H1 (cell line): ENCODE measurements at regions not wholly inside any gene's neighbourhood (a gene's known extent, or its start where the extent isn't known, plus 50 kb on each side); places are given as distances from the start of the nearest gene placed in this dataset.

Source experiments
- CTCF ChIA-PET: fragments of 300-600 bp; sonication (Branson Sonifier 250); formaldehyde crosslinking; loops from one replicate; lab custom pipeline; 2021; ENCODE audit not compliant: partially characterized antibody; lab: Charles Lee
- POLR2A ChIA-PET: fragments of 300-600 bp; sonication (Branson Sonifier 250); formaldehyde crosslinking; loops from one replicate; lab custom pipeline; 2021; ENCODE audit warnings: inconsistent platforms; ENCODE audit not compliant: partially characterized antibody; lab: Charles Lee
- DNase-seq, 2 experiments: peaks; one replicate each; pipeline versions ENCODE4 v3.0.0 to v3.0.0-alpha.2; 2010 to 2022; ENCODE audit warnings: low spot score in 2 of 2, low read depth in 1 of 2, mixed read lengths in 1 of 2
- FAIRE-seq: peaks from 2 replicates; lab custom pipeline; 2011; peaks lifted over from hg19 to GRCh38; lab: Jason Lieb, UNC
- H2AFZ ChIP-seq: 2 replicates; pipeline ENCODE4 v1.8.1; 2012; ENCODE audit warnings: low read length, inconsistent platforms
- H2AK5ac ChIP-seq: 2 replicates; pipeline ENCODE4 v1.6.1; 2013; ENCODE audit warnings: low read depth, low read length
- H2BK120ac ChIP-seq: replicated peaks from 2 replicates; pipeline ENCODE3; 2013; ENCODE audit warnings: low read depth, low read length, inconsistent platforms
- H2BK12ac ChIP-seq: 2 replicates; pipeline ENCODE4 v1.6.1; 2013; ENCODE audit warnings: low read depth, low read length
- H2BK15ac ChIP-seq: 2 replicates; pipeline ENCODE4 v1.6.1; 2013; ENCODE audit warnings: low read length
- H2BK20ac ChIP-seq: 2 replicates; pipeline ENCODE4 v1.6.1; 2013; ENCODE audit warnings: low read length
- H2BK5ac ChIP-seq: 2 replicates; pipeline ENCODE4 v1.6.1; 2013; ENCODE audit warnings: low read depth, low read length
- H3K14ac ChIP-seq: 2 replicates; pipeline ENCODE4 v1.6.1; 2013; ENCODE audit warnings: inconsistent platforms; ENCODE audit not compliant: insufficient read length
- H3K18ac ChIP-seq: 2 replicates; pipeline ENCODE4 v1.6.1; 2013; ENCODE audit warnings: low read length; ENCODE audit errors: extremely low read depth
- H3K23ac ChIP-seq: 2 replicates; pipeline ENCODE4 v1.6.1; 2013; ENCODE audit warnings: inconsistent platforms; ENCODE audit not compliant: insufficient read length
- H3K23me2 ChIP-seq: 2 replicates; pipeline ENCODE4 v1.6.1; 2013; ENCODE audit warnings: low read depth, low read length
- H3K27ac ChIP-seq: 2 replicates; pipeline ENCODE4 v1.6.1; 2011; ENCODE audit warnings: low read depth, low read length, inconsistent platforms
- H3K27me3 ChIP-seq, 4 experiments: replicated peaks in 1 of 4; 1 replicate in 1 of 4; 2 replicates in 3 of 4; pipeline versions ENCODE4 v1.6.1 to v1.8.1; 2011 to 2013; ENCODE audit warnings: low read length in 3 of 4, mild to moderate bottlenecking in 3 of 4, inconsistent platforms in 2 of 4, mixed read lengths in 2 of 4, moderate library complexity in 1 of 4; ENCODE audit not compliant: control insufficient read depth in 3 of 4, insufficient read depth in 3 of 4; ENCODE audit errors: extremely low read depth in 1 of 4
- H3K36me3 ChIP-seq, 4 experiments: 2 replicates each; pipeline versions ENCODE4 v1.6.1 to v1.8.1; 2011 to 2013; ENCODE audit warnings: mild to moderate bottlenecking in 4 of 4, low read length in 3 of 4, moderate library complexity in 2 of 4, control low read depth in 1 of 4, inconsistent platforms in 1 of 4; ENCODE audit not compliant: insufficient read depth in 4 of 4, control insufficient read depth in 2 of 4
- H3K4ac ChIP-seq: replicated peaks from 2 replicates; pipeline ENCODE3; 2013; ENCODE audit warnings: low read length, low read depth, mixed read lengths, inconsistent platforms; ENCODE audit not compliant: insufficient read length
- H3K4me1 ChIP-seq, 4 experiments: replicated peaks in 1 of 4; 1 replicate in 1 of 4; 2 replicates in 3 of 4; pipeline versions ENCODE4 v1.6.1 to v1.8.1; 2011 to 2013; ENCODE audit warnings: low read length in 3 of 4, inconsistent platforms in 2 of 4, mixed read lengths in 1 of 4; ENCODE audit not compliant: insufficient read depth in 4 of 4, control insufficient read depth in 3 of 4
- H3K4me2 ChIP-seq, 2 experiments: 2 replicates each; pipeline versions ENCODE4 v1.6.1 to v1.8.1; 2011 to 2013; ENCODE audit warnings: low read depth in 2 of 2, low read length in 2 of 2, control low read depth in 1 of 2, inconsistent platforms in 1 of 2, mild to moderate bottlenecking in 1 of 2; ENCODE audit not compliant: insufficient read depth in 1 of 2
- H3K4me3 ChIP-seq, 4 experiments: fragments of 200-600, 300-600 bp in 1 of 4; sonication (generic), shearing (Covaris generic), sonication (Bioruptor Twin) in 1 of 4; 2 replicates each; pipeline versions ENCODE4 v1.5.1 to v1.8.1; 2011 to 2016; ENCODE audit warnings: low read length in 4 of 4, low read depth in 3 of 4, control low read depth in 2 of 4, inconsistent platforms in 2 of 4, mild to moderate bottlenecking in 2 of 4, mixed read lengths in 1 of 4, moderate library complexity in 1 of 4; ENCODE audit not compliant: insufficient read depth in 2 of 4; ENCODE audit errors: extremely low read depth in 1 of 4
- H3K56ac ChIP-seq: replicated peaks from 2 replicates; pipeline ENCODE3; 2013; ENCODE audit warnings: low read depth, mild to moderate bottlenecking, mixed read lengths, low read length, inconsistent platforms; ENCODE audit not compliant: insufficient read length
- H3K79me1 ChIP-seq: 2 replicates; pipeline ENCODE4 v1.6.1; 2013; ENCODE audit warnings: low read depth, low read length, control low read depth
- H3K79me2 ChIP-seq, 2 experiments: 2 replicates each; pipeline versions ENCODE4 v1.6.1 to v1.8.1; 2012 to 2013; ENCODE audit warnings: low read length in 2 of 2, mild to moderate bottlenecking in 2 of 2, inconsistent platforms in 1 of 2; ENCODE audit not compliant: insufficient read depth in 2 of 2, control insufficient read depth in 1 of 2
- H3K9ac ChIP-seq, 4 experiments: replicated peaks in 1 of 4; 1 replicate in 1 of 4; 2 replicates in 3 of 4; pipeline versions ENCODE4 v1.6.1 to v1.8.1; 2011 to 2013; ENCODE audit warnings: low read depth in 3 of 4, low read length in 3 of 4, control low read depth in 2 of 4, mild to moderate bottlenecking in 2 of 4, moderate library complexity in 2 of 4, inconsistent platforms in 1 of 4; ENCODE audit errors: extremely low read depth in 1 of 4
- H3K9me3 ChIP-seq, 2 experiments: 2 replicates each; pipeline versions ENCODE4 v1.6.1 to v1.8.1; 2012 to 2013; ENCODE audit warnings: mild to moderate bottlenecking in 2 of 2, moderate library complexity in 2 of 2, control low read depth in 1 of 2, inconsistent platforms in 1 of 2, low read depth in 1 of 2, low read length in 1 of 2, mixed read lengths in 1 of 2; ENCODE audit not compliant: insufficient read depth in 2 of 2
- H4K20me1 ChIP-seq, 2 experiments: replicated peaks in 1 of 2; 2 replicates each; pipeline versions ENCODE3 to v1.8.1; 2011 to 2013; ENCODE audit warnings: inconsistent platforms in 2 of 2, low read length in 2 of 2, mild to moderate bottlenecking in 1 of 2; ENCODE audit not compliant: insufficient read depth in 2 of 2, control insufficient read depth in 1 of 2
- H4K5ac ChIP-seq: 2 replicates; pipeline ENCODE4 v1.6.1; 2013; ENCODE audit warnings: low read length, low read depth, mixed read lengths, inconsistent platforms; ENCODE audit not compliant: insufficient read length
- H4K8ac ChIP-seq: 2 replicates; pipeline ENCODE4 v1.8.0; 2013; ENCODE audit warnings: mild to moderate bottlenecking, moderate library complexity, low read length, inconsistent platforms; ENCODE audit not compliant: insufficient read depth; ENCODE audit errors: extremely low read depth
- H4K91ac ChIP-seq: replicated peaks from 2 replicates; pipeline ENCODE3; 2013; ENCODE audit warnings: low read length, mixed read lengths, inconsistent platforms; ENCODE audit not compliant: insufficient read length
- CHD2 ChIP-seq: IDR thresholded peaks from 2 replicates; pipeline ENCODE4 v1.6.1; 2012; ENCODE audit warnings: low read length, improper control_type of control experiment
- POLR2AphosphoS5 ChIP-seq: IDR thresholded peaks from 2 replicates; pipeline ENCODE4 v1.6.1; 2011; ENCODE audit warnings: low read depth, low read length
- SRF ChIP-seq: IDR thresholded peaks from 2 replicates; pipeline ENCODE4 v1.6.1; 2011; ENCODE audit warnings: mild to moderate bottlenecking, low read depth, low read length, moderate library complexity

DNA sequence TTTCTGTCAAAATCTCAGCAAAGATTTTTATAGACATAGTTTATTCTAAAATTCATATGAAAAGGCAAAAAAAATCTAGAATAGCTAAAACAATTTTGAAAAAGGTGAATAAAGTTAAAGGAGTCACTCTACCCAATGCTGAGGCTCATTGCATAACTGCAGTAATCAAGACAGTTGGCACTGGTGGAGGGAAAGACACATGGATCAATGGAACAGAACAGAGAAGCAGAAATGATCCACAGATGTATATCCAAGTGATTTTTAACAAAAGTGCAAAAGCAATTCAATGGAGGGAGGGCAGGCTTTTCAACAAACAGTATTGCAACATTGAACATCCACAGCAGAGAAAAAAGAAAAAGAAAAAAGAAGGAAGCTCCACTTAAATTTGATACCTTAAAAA, 162.8 kb downstream of the RBM43 start:
- no peak overlapping the region for H2BK120ac ChIP-seq
- no peak overlapping the region for H3K4ac ChIP-seq
- H2BK5ac ChIP-seq, result no peak overlapping the region
- H3K4me3 ChIP-seq, result no peak overlapping the region
- no peak overlapping the region for H4K91ac ChIP-seq
- H2BK12ac ChIP-seq, result no peak overlapping the region
- no peaks in the 10 kb centered on the region for H3K79me1 ChIP-seq
- no peaks in the 10 kb centered on the region for H3K9me3 ChIP-seq
- H2BK20ac ChIP-seq, result no peak overlapping the region
- FAIRE-seq (no peak), DNase-seq (no peak)
- no peak overlapping the region for H3K4me2 ChIP-seq
- H3K23me2 ChIP-seq, result no peaks in the 10 kb centered on the region
- no peak overlapping the region for H2AK5ac ChIP-seq
- H2AFZ ChIP-seq, result no peak overlapping the region
- no peak overlapping the region for H3K9ac ChIP-seq
- no peak overlapping the region for H3K14ac ChIP-seq
- H3K56ac ChIP-seq, result no peak overlapping the region
- H3K23ac ChIP-seq, result no peak overlapping the region
- no peaks in the 10 kb centered on the region for H3K27me3 ChIP-seq
- H4K5ac ChIP-seq, result no peak overlapping the region
- no peaks in the 10 kb centered on the region for H3K36me3 ChIP-seq
- H4K20me1 ChIP-seq, result no peaks in the 10 kb centered on the region
- no peak overlapping the region for H3K18ac ChIP-seq
- H2BK15ac ChIP-seq, result no peak overlapping the region
- no peak overlapping the region for H4K8ac ChIP-seq
- no peak overlapping the region for H3K27ac ChIP-seq
- CTCF ChIA-PET, result interaction anchor here (1.0 kb wide), 1 partner anchor 51 kb away, joined by 3 read pairs; no protein-coding TSS in a partner anchor
- POLR2A ChIA-PET, result no interaction called here
- H3K79me2 ChIP-seq, result no peaks in the 10 kb centered on the region
- TF ChIP-seq SRF (no peak), POLR2AphosphoS5 (no peak), CHD2 (no peak)
- H3K4me1 ChIP-seq, result no peaks in the 10 kb centered on the region
